ENCODE measurements at regions not wholly inside any gene's neighbourhood (a gene's known extent, or its start where the extent isn't known, plus 50 kb on each side); places are given as distances from the start of the nearest gene placed in this dataset.
"Not testable (repeated sequence)": the region's sequence is repeated elsewhere in the genome, so short reads cannot be mapped to it uniquely, and the experiment has no call there.

- DNase-seq = no peak
These were observed 109.3 kb upstream of the FOXB1 start for GRCh38 chr15:59894835-59895234.

- DNase-seq = no peak
These were observed 111.1 kb upstream of the FOXB1 start for GRCh38 chr15:59892985-59893384.

- not testable (repeated sequence) for DNase-seq
These were observed 116.2 kb upstream of the FOXB1 start for GRCh38 chr15:59887870-59888269.

GRCh38 chr15:59887211-59887610 lies 116.9 kb upstream of the FOXB1 start:
- DNase-seq = no peak

GRCh38 chr15:59886441-59886840 lies 117.7 kb upstream of the FOXB1 start:
- peak; percentile 1 for DNase-seq

- DNase-seq = peak; percentile 87
These were observed 118.3 kb upstream of the FOXB1 start for GRCh38 chr15:59885832-59886231.

- DNase-seq = no peak
These were observed 124.4 kb upstream of the FOXB1 start for GRCh38 chr15:59879506-59880265.

- DNase-seq = no peak
These were observed 128.0 kb upstream of the FOXB1 start for GRCh38 chr15:59876140-59876539.

- no peak for DNase-seq
These were observed 130.4 kb upstream of the FOXB1 start for GRCh38 chr15:59873644-59874272.

GRCh38 chr15:59867086-59867855 lies 136.8 kb upstream of the FOXB1 start:
- no peak for DNase-seq

- no peak for DNase-seq
These were observed 137.5 kb upstream of the FOXB1 start for GRCh38 chr15:59866642-59867041.

GRCh38 chr15:59862191-59863155 lies 141.6 kb upstream of the FOXB1 start:
- no peak for DNase-seq

- no peak for DNase-seq
These were observed 156.1 kb upstream of the FOXB1 start for GRCh38 chr15:59847968-59848367.

GRCh38 chr15:59845942-59846499 lies 156.9 kb upstream of the BNIP2 start:
- no peak for DNase-seq

- no peak for DNase-seq
These were observed 154.5 kb upstream of the BNIP2 start for GRCh38 chr15:59843609-59844008.

- DNase-seq = no peak
These were observed 151.9 kb upstream of the BNIP2 start for GRCh38 chr15:59841036-59841435.

- no peak for DNase-seq
These were observed 150.8 kb upstream of the BNIP2 start for GRCh38 chr15:59839906-59840305.

GRCh38 chr15:59838900-59839299 lies 149.8 kb upstream of the BNIP2 start:
- no peak for DNase-seq

GRCh38 chr15:59835776-59836175 lies 146.7 kb upstream of the BNIP2 start:
- DNase-seq = no peak

- no peak for DNase-seq
These were observed 145.4 kb upstream of the BNIP2 start for GRCh38 chr15:59834528-59834927.

- no peak for DNase-seq
These were observed 144.2 kb upstream of the BNIP2 start for GRCh38 chr15:59833366-59833765.

GRCh38 chr15:59830873-59831272 lies 141.8 kb upstream of the BNIP2 start:
- no peak for DNase-seq

All from NCI-H2171 treated with DMSO at 0.1 percent for 48 hours (cell line).